Parathyroid adenoma (tissue), 2 donors: ENCODE measurements at regions not wholly inside any gene's neighbourhood (a gene's known extent, or its start where the extent isn't known, plus 50 kb on each side); places are given as distances from the start of the nearest gene placed in this dataset.

Experiments used
- H2AFZ ChIP-seq: fragments of 300-600 bp; sonication (generic); one replicate; pipeline ENCODE4 v1.7.0; 2017; ENCODE audit warnings: antibody characterized with exemption, mild to moderate bottlenecking
- H3K27ac ChIP-seq: fragments of 300-600 bp; sonication (generic); one replicate; pipeline ENCODE4 v1.7.0; 2017
- H3K27me3 ChIP-seq: fragments of 300-600 bp; sonication (generic); one replicate; pipeline ENCODE4 v1.7.0; 2017; ENCODE audit warnings: low read length; ENCODE audit not compliant: control insufficient read depth, insufficient read depth
- H3K36me3 ChIP-seq: fragments of 300-600 bp; sonication (generic); one replicate; pipeline ENCODE4 v1.7.0; 2017; ENCODE audit warnings: low read length; ENCODE audit not compliant: control insufficient read depth, insufficient read depth
- H3K4me1 ChIP-seq: fragments of 300-600 bp; sonication (generic); one replicate; pipeline ENCODE4 v1.7.0; 2017; ENCODE audit warnings: control low read depth
- H3K4me2 ChIP-seq: fragments of 300-600 bp; sonication (generic); one replicate; pipeline ENCODE4 v1.7.0; 2017; ENCODE audit warnings: low read length
- H3K4me3 ChIP-seq: fragments of 300-600 bp; sonication (generic); one replicate; pipeline ENCODE4 v1.7.0; 2017; ENCODE audit warnings: low read depth, low read length
- H3K79me2 ChIP-seq: fragments of 300-600 bp; sonication (generic); one replicate; pipeline ENCODE4 v1.7.0; 2017; ENCODE audit warnings: control low read depth
- H3K9ac ChIP-seq: fragments of 300-600 bp; sonication (generic); one replicate; pipeline ENCODE4 v1.7.0; 2017; ENCODE audit warnings: mild to moderate bottlenecking
- H3K9me3 ChIP-seq: fragments of 300-600 bp; sonication (generic); one replicate; pipeline ENCODE4 v1.7.0; 2017; ENCODE audit warnings: low read length; ENCODE audit not compliant: control insufficient read depth
- CTCF ChIP-seq: fragments of 300-600 bp; sonication (generic); IDR thresholded peaks from one replicate; pipeline ENCODE4 v1.7.0; 2017; ENCODE audit warnings: antibody characterized with exemption, mild to moderate bottlenecking
- donor health status: primary hyperparathyroidism.

- H3K9me3 ChIP-seq, result no peaks in the 10 kb centered on the region
- H3K4me2 ChIP-seq, result no peak overlapping the region
- H3K4me3 ChIP-seq, result no peak overlapping the region
- no peak overlapping the region for H3K9ac ChIP-seq
- no peak overlapping the region for H3K27ac ChIP-seq
- no peaks in the 10 kb centered on the region for H3K27me3 ChIP-seq
- H3K4me1 ChIP-seq, result no peaks in the 10 kb centered on the region
- H2AFZ ChIP-seq, result no peak overlapping the region
- H3K79me2 ChIP-seq, result no peaks in the 10 kb centered on the region
- H3K36me3 ChIP-seq, result no peaks in the 10 kb centered on the region
- TF ChIP-seq CTCF, result no peak
Observed at GRCh38 chr2:188664951-188665595, 309.1 kb upstream of the COL3A1 start.

GRCh38 chr2:188665727-188666304, 308.4 kb upstream of the COL3A1 start:
- no peak for TF ChIP-seq CTCF
- Histone ChIP-seq H3K27ac (no peak overlapping the region), H3K27me3 (no peaks in the 10 kb centered on the region)

GRCh38 chr2:188666503-188666902, 307.7 kb upstream of the COL3A1 start:
- no peak overlapping the region for H2AFZ ChIP-seq
- H3K9ac ChIP-seq, result no peak overlapping the region
- TF ChIP-seq CTCF, result no peak
- no peaks in the 10 kb centered on the region for H3K79me2 ChIP-seq
- H3K4me3 ChIP-seq, result no peak overlapping the region
- no peaks in the 10 kb centered on the region for H3K36me3 ChIP-seq
- H3K27ac ChIP-seq, result no peak overlapping the region
- no peaks in the 10 kb centered on the region for H3K27me3 ChIP-seq
- H3K9me3 ChIP-seq, result no peaks in the 10 kb centered on the region
- no peak overlapping the region for H3K4me2 ChIP-seq
- no peaks in the 10 kb centered on the region for H3K4me1 ChIP-seq

More at GRCh38 chr2:188665727-188666304, 308.4 kb upstream of the COL3A1 start:
- Histone ChIP-seq H2AFZ (no peak overlapping the region), H3K9ac (no peak overlapping the region), H3K79me2 (no peaks in the 10 kb centered on the region), H3K4me1 (no peaks in the 10 kb centered on the region), H3K4me3 (no peak overlapping the region), H3K4me2 (no peak overlapping the region), H3K9me3 (no peaks in the 10 kb centered on the region), H3K36me3 (no peaks in the 10 kb centered on the region)

GRCh38 chr2:188668017-188668680, 306.0 kb upstream of the COL3A1 start:
- no peaks in the 10 kb centered on the region for H3K27me3 ChIP-seq
- H3K79me2 ChIP-seq, result no peaks in the 10 kb centered on the region
- no peak for TF ChIP-seq CTCF
- H3K36me3 ChIP-seq, result no peaks in the 10 kb centered on the region
- H3K4me1 ChIP-seq, result no peaks in the 10 kb centered on the region
- no peak overlapping the region for H3K4me2 ChIP-seq
- H3K9me3 ChIP-seq, result no peaks in the 10 kb centered on the region
- no peak overlapping the region for H3K9ac ChIP-seq
- no peak overlapping the region for H3K27ac ChIP-seq
- H2AFZ ChIP-seq, result no peak overlapping the region
- H3K4me3 ChIP-seq, result no peak overlapping the region
